ENCODE measurements at regions not wholly inside any gene's neighbourhood (a gene's known extent, or its start where the extent isn't known, plus 50 kb on each side); places are given as distances from the start of the nearest gene placed in this dataset.

- H3K36me3 ChIP-seq (ENCODE audit: control insufficient read depth, low read length) = no peaks in the 10 kb centered on the region
- H4K20me1 ChIP-seq (ENCODE audit: control insufficient read depth, insufficient read depth, low read depth, low read length) = no peaks in the 10 kb centered on the region
- no peak overlapping the region for H3K4me2 ChIP-seq (ENCODE audit: low read length)
- no peaks in the 10 kb centered on the region for H3K4me1 ChIP-seq (ENCODE audit: control insufficient read depth, low read length)
- TF ChIP-seq CTCF (IDR thresholded peaks at IDR 0.05; ENCODE audit: low read depth, low read length, poor library complexity, severe bottlenecking) (no peak), EZH2phosphoT487 (IDR thresholded peaks at IDR 0.05; ENCODE audit: borderline replicate concordance, low read length) (no peak)
- H3F3A ChIP-seq (ENCODE audit: control insufficient read depth, insufficient read depth) = no peaks in the 10 kb centered on the region
- H3K27ac ChIP-seq (ENCODE audit: low read depth, low read length) = no peak overlapping the region
- no peaks in the 10 kb centered on the region for H3K79me2 ChIP-seq (ENCODE audit: control insufficient read depth, low read length)
- H3K4me3 ChIP-seq (ENCODE audit: low read length) = no peak overlapping the region
- H3K9me2 ChIP-seq (replicated peaks; ENCODE audit: control insufficient read depth, low read length) = no peaks in the 10 kb centered on the region
- no peaks in the 10 kb centered on the region for H3K9me3 ChIP-seq (ENCODE audit: control insufficient read depth, insufficient read depth, low read length)
- H3K27me3 ChIP-seq (ENCODE audit: control insufficient read depth, low read length) = no peaks in the 10 kb centered on the region
Measured at GRCh38 chr7:156472267-156472666, 168.3 kb upstream of the RNF32 start.

GRCh38 chr7:156470399-156471320 lies 169.9 kb upstream of the RNF32 start:
- Histone ChIP-seq H3K27me3 (ENCODE audit: control insufficient read depth, low read length) (no peaks in the 10 kb centered on the region), H3K9me2 (replicated peaks; ENCODE audit: control insufficient read depth, low read length) (no peaks in the 10 kb centered on the region), H3K4me1 (ENCODE audit: control insufficient read depth, low read length) (no peaks in the 10 kb centered on the region), H3K27ac (ENCODE audit: low read depth, low read length) (no peak overlapping the region), H3K36me3 (ENCODE audit: control insufficient read depth, low read length) (no peaks in the 10 kb centered on the region), H4K20me1 (ENCODE audit: control insufficient read depth, insufficient read depth, low read depth, low read length) (no peaks in the 10 kb centered on the region), H3K4me3 (ENCODE audit: low read length) (no peak overlapping the region), H3K4me2 (ENCODE audit: low read length) (no peak overlapping the region), H3K79me2 (ENCODE audit: control insufficient read depth, low read length) (no peaks in the 10 kb centered on the region), H3F3A (ENCODE audit: control insufficient read depth, insufficient read depth) (no peaks in the 10 kb centered on the region), H3K9me3 (ENCODE audit: control insufficient read depth, insufficient read depth, low read length) (no peaks in the 10 kb centered on the region)
- TF ChIP-seq CTCF (IDR thresholded peaks at IDR 0.05; ENCODE audit: low read depth, low read length, poor library complexity, severe bottlenecking) = no peak
- no peak for TF ChIP-seq EZH2phosphoT487 (IDR thresholded peaks at IDR 0.05; ENCODE audit: borderline replicate concordance, low read length)

GRCh38 chr7:156466955-156467625 lies 173.5 kb upstream of the RNF32 start:
- H3K9me2 ChIP-seq (replicated peaks; ENCODE audit: control insufficient read depth, low read length) = no peaks in the 10 kb centered on the region
- H3K4me2 ChIP-seq (ENCODE audit: low read length) = no peak overlapping the region
- H3F3A ChIP-seq (ENCODE audit: control insufficient read depth, insufficient read depth) = no peaks in the 10 kb centered on the region
- H3K36me3 ChIP-seq (ENCODE audit: control insufficient read depth, low read length) = no peaks in the 10 kb centered on the region
- no peak for TF ChIP-seq CTCF (IDR thresholded peaks at IDR 0.05; ENCODE audit: low read depth, low read length, poor library complexity, severe bottlenecking)
- TF ChIP-seq EZH2phosphoT487 (IDR thresholded peaks at IDR 0.05; ENCODE audit: borderline replicate concordance, low read length) = no peak
- H4K20me1 ChIP-seq (ENCODE audit: control insufficient read depth, insufficient read depth, low read depth, low read length) = no peaks in the 10 kb centered on the region
- no peak overlapping the region for H3K4me3 ChIP-seq (ENCODE audit: low read length)
- no peaks in the 10 kb centered on the region for H3K79me2 ChIP-seq (ENCODE audit: control insufficient read depth, low read length)
- no peaks in the 10 kb centered on the region for H3K9me3 ChIP-seq (ENCODE audit: control insufficient read depth, insufficient read depth, low read length)
- H3K27me3 ChIP-seq (ENCODE audit: control insufficient read depth, low read length) = no peaks in the 10 kb centered on the region
- H3K27ac ChIP-seq (ENCODE audit: low read depth, low read length) = no peak overlapping the region
- H3K4me1 ChIP-seq (ENCODE audit: control insufficient read depth, low read length) = no peaks in the 10 kb centered on the region

Measured in DOHH2 (cell line).